ENCODE measurements at regions not wholly inside any gene's neighbourhood (a gene's known extent, or its start where the extent isn't known, plus 50 kb on each side); places are given as distances from the start of the nearest gene placed in this dataset.

GRCh38 chr19:30969591-30969990 lies 379.6 kb downstream of the TSHZ3 start:
- TF ChIP-seq CTCF (IDR thresholded peaks at IDR 0.05) (no peak), POLR2AphosphoS5 (IDR thresholded peaks at IDR 0.05) (no peak), POLR2A (IDR thresholded peaks at IDR 0.05) (no peak), EP300 (IDR thresholded peaks at IDR 0.05) (no peak)
